Natural killer cell (primary cell): ENCODE measurements at regions not wholly inside any gene's neighbourhood (a gene's known extent, or its start where the extent isn't known, plus 50 kb on each side); places are given as distances from the start of the nearest gene placed in this dataset.

Source experiments
- ATAC-seq, 3 donors: fragments of 150-1000 bp in 2 of 3; fragments of 200-7000 bp in 1 of 3; cut with Tn5 transposase; 1 replicate in 1 of 3; 2 replicates in 2 of 3; pipeline ENCODE4 v1.10.0; 2021; ENCODE audit warnings: mild to moderate bottlenecking in 2 of 3, moderate library complexity in 2 of 3
- DNase-seq, 2 donors: peaks; one replicate each; pipeline versions ENCODE4 v3.0.0 to v3.0.0-alpha.2; 2013 to 2021; ENCODE audit warnings: mixed read lengths in 1 of 2
- H3K27ac ChIP-seq: one replicate; pipeline ENCODE4 v1.5.1; 2013; ENCODE audit warnings: mild to moderate bottlenecking, low read length
- H3K27me3 ChIP-seq: one replicate; pipeline ENCODE4 v1.6.1; 2013; ENCODE audit warnings: low read length; ENCODE audit not compliant: control insufficient read depth, insufficient read depth
- H3K36me3 ChIP-seq: one replicate; pipeline ENCODE4 v1.6.1; 2013; ENCODE audit warnings: low read length; ENCODE audit not compliant: control insufficient read depth, insufficient read depth
- H3K4me1 ChIP-seq: one replicate; pipeline ENCODE4 v1.6.1; 2013; ENCODE audit warnings: low read length; ENCODE audit not compliant: control insufficient read depth, insufficient read depth
- H3K4me3 ChIP-seq: one replicate; pipeline ENCODE4 v1.5.1; 2013; ENCODE audit warnings: low read length
- H3K9me3 ChIP-seq: one replicate; pipeline ENCODE4 v1.6.1; 2013; ENCODE audit warnings: low read length; ENCODE audit not compliant: control insufficient read depth, insufficient read depth
- H3K27ac Mint-ChIP-seq, 2 donors: one replicate each; pipeline ENCODE4 v1.8.0; 2022; ENCODE audit warnings: mild to moderate bottlenecking in 2 of 2, mixed read lengths in 2 of 2, moderate library complexity in 1 of 2
- H3K27me3 Mint-ChIP-seq, 2 donors: one replicate each; pipeline ENCODE4 v1.8.0; 2022; ENCODE audit warnings: low read depth in 2 of 2, mixed read lengths in 2 of 2
- H3K36me3 Mint-ChIP-seq: one replicate; pipeline ENCODE4 v1.8.0; 2022; ENCODE audit warnings: mixed read lengths
- H3K4me1 Mint-ChIP-seq, 2 donors: one replicate each; pipeline ENCODE4 v1.8.0; 2022; ENCODE audit warnings: mixed read lengths in 2 of 2
- H3K4me3 Mint-ChIP-seq: one replicate; pipeline ENCODE4 v1.8.0; 2022; ENCODE audit warnings: mild to moderate bottlenecking, moderate library complexity, mixed read lengths
- H3K9me3 Mint-ChIP-seq, 2 donors: one replicate each; pipeline ENCODE4 v1.8.0; 2022; ENCODE audit warnings: mixed read lengths in 2 of 2
- CTCF ChIP-seq: fragments of 200-600 bp; IDR thresholded peaks from one replicate; pipeline ENCODE4 v1.8.0; 2022; ENCODE audit warnings: antibody characterized with exemption
- WGBS: methylation state at CpG from one replicate; pipeline ENCODE4 v1.1.7; 2013; ENCODE audit warnings: missing lambda C conversion rate; ENCODE audit not compliant: insufficient coverage; 5-methylcytosine and 5-hydroxymethylcytosine counted together
- intact Hi-C: fragments of 100-400 bp; cut with micrococcal nuclease; formaldehyde crosslinking; loops from one replicate; pipeline ENCODE4 v1.14.2; 2022

- H3K4me1 Mint-ChIP-seq: no peaks in the 10 kb centered on the region
- no peaks in the 10 kb centered on the region for H3K4me1 ChIP-seq
- WGBS: 89% methylated on average over 2 of the region's 2 CpGs
- intact Hi-C loops: no loop called here
- no peaks in the 10 kb centered on the region for H3K36me3 Mint-ChIP-seq
- H3K27me3 ChIP-seq: no peaks in the 10 kb centered on the region
- no peak overlapping the region for H3K27ac Mint-ChIP-seq
- no peak overlapping the region for H3K27ac ChIP-seq
- H3K4me3 ChIP-seq: no peak overlapping the region
- H3K9me3 ChIP-seq: no peaks in the 10 kb centered on the region
- ATAC-seq: no peak
- no peak for DNase-seq
- no peaks in the 10 kb centered on the region for H3K36me3 ChIP-seq
- TF ChIP-seq CTCF: no peak
- H3K27me3 Mint-ChIP-seq: peaks cover 7 to 8% of the 10 kb centered on the region in 2 donors
- H3K4me3 Mint-ChIP-seq: no peak overlapping the region
- peaks cover 0 to 3% of the 10 kb centered on the region in 2 donors for H3K9me3 Mint-ChIP-seq
These were observed 286.1 kb upstream of the EEF2KMT start for GRCh38 chr16:5383737-5384136.

- Histone ChIP-seq H3K4me3 (no peak overlapping the region), H3K4me1 (no peaks in the 10 kb centered on the region), H3K27ac (no peak overlapping the region), H3K27me3 (no peaks in the 10 kb centered on the region), H3K9me3 (no peaks in the 10 kb centered on the region), H3K36me3 (no peaks in the 10 kb centered on the region)
- Mint-ChIP-seq H3K36me3 (no peaks in the 10 kb centered on the region), H3K4me1 (no peaks in the 10 kb centered on the region), H3K27ac (no peak overlapping the region), H3K27me3 (peaks cover 3 to 5% of the 10 kb centered on the region in 2 donors), H3K4me3 (no peak overlapping the region), H3K9me3 (peaks cover 0 to 3% of the 10 kb centered on the region in 2 donors)
- WGBS: 88% methylated on average over 3 of the region's 4 CpGs
- ATAC-seq: no peak
- no peak for TF ChIP-seq CTCF
- intact Hi-C loops: no loop called here
- no peak for DNase-seq
These were observed 284.9 kb upstream of the EEF2KMT start for GRCh38 chr16:5382484-5382883.

- H3K4me3 ChIP-seq: no peak overlapping the region
These were observed 283.9 kb upstream of the EEF2KMT start for GRCh38 chr16:5381481-5381880.

More at GRCh38 chr16:5381481-5381880, 283.9 kb upstream of the EEF2KMT start:
- intact Hi-C loops: no loop called here
- Mint-ChIP-seq H3K4me1 (no peaks in the 10 kb centered on the region), H3K27ac (no peak overlapping the region), H3K9me3 (peaks cover 0 to 3% of the 10 kb centered on the region in 2 donors), H3K36me3 (no peaks in the 10 kb centered on the region), H3K4me3 (no peak overlapping the region), H3K27me3 (peaks cover 3 to 8% of the 10 kb centered on the region in 2 donors)
- H3K27ac ChIP-seq: no peak overlapping the region
- H3K4me1 ChIP-seq: no peaks in the 10 kb centered on the region
- H3K9me3 ChIP-seq: no peaks in the 10 kb centered on the region
- TF ChIP-seq CTCF: no peak
- no peak for DNase-seq
- WGBS: 77% methylated on average over 3 of the region's 3 CpGs
- H3K36me3 ChIP-seq: no peaks in the 10 kb centered on the region
- no peaks in the 10 kb centered on the region for H3K27me3 ChIP-seq
- no peak for ATAC-seq
